ENCODE measurements at regions not wholly inside any gene's neighbourhood (a gene's known extent, or its start where the extent isn't known, plus 50 kb on each side); places are given as distances from the start of the nearest gene placed in this dataset.

DNA sequence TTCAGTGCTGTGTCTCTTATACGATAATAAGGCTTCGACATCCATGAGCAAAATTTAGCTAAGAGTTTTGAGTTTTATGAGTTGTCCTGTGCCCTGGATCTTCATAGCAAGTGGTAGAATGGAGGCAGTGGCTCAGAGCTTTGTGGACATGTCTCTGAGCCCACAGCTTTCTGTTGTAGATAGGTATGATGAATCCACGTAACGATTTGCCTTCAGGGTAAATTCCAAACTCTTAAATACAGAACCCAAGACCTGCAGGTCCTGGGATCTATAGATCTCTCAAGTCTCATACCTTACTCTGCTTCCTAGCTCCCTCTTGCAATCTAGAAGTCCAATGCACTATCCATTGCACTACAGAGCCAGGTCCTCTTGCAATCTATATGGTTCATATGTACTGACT, 59.5 kb upstream of the TLE4 start:
- H3K9me3 Mint-ChIP-seq: peaks cover 0 to 3% (median 1%) of the 10 kb centered on the region in 7 donors
- Histone ChIP-seq H4K20me1 (ENCODE audit: insufficient read depth, low read length) (no peaks in the 10 kb centered on the region), H3K27ac (ENCODE audit: low read depth in 1 of 2, low read length in 2 of 2) (no peak overlapping the region), H3K27me3 (ENCODE audit: control insufficient read depth in 2 of 2, insufficient read depth in 2 of 2, low read length in 2 of 2) (no peaks in the 10 kb centered on the region), H3K9me3 (replicated peaks in 1 of 2; ENCODE audit: control insufficient read depth in 1 of 2, insufficient read depth in 1 of 2, low read length in 2 of 2) (no peaks in the 10 kb centered on the region), H3K79me2 (ENCODE audit: insufficient read depth, low read length) (no peaks in the 10 kb centered on the region), H3K9ac (ENCODE audit: insufficient read depth, low read length, poor library complexity, severe bottlenecking) (no peak overlapping the region), H3K36me3 (replicated peaks in 1 of 2; ENCODE audit: control insufficient read depth in 1 of 2, insufficient read depth in 2 of 2, low read length in 2 of 2) (no peaks in the 10 kb centered on the region), H3K4me1 (ENCODE audit: control insufficient read depth in 1 of 2, insufficient read depth in 2 of 2, low read length in 2 of 2) (no peaks in the 10 kb centered on the region), H3K4me2 (replicated peaks; ENCODE audit: extremely low read depth, low read length, poor library complexity, severe bottlenecking) (no peak overlapping the region), H3K4me3 (replicated peaks in 1 of 3; ENCODE audit: low read depth in 2 of 3, low read length in 3 of 3) (no peak overlapping the region), H2AFZ (ENCODE audit: insufficient read depth, low read depth, low read length, poor library complexity, severe bottlenecking) (no peak overlapping the region)
- TF ChIP-seq, protein P1, sequence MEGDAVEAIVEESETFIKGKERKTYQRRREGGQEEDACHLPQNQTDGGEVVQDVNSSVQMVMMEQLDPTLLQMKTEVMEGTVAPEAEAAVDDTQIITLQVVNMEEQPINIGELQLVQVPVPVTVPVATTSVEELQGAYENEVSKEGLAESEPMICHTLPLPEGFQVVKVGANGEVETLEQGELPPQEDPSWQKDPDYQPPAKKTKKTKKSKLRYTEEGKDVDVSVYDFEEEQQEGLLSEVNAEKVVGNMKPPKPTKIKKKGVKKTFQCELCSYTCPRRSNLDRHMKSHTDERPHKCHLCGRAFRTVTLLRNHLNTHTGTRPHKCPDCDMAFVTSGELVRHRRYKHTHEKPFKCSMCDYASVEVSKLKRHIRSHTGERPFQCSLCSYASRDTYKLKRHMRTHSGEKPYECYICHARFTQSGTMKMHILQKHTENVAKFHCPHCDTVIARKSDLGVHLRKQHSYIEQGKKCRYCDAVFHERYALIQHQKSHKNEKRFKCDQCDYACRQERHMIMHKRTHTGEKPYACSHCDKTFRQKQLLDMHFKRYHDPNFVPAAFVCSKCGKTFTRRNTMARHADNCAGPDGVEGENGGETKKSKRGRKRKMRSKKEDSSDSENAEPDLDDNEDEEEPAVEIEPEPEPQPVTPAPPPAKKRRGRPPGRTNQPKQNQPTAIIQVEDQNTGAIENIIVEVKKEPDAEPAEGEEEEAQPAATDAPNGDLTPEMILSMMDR (IDR thresholded peaks at IDR 0.05): no peak
- H3K4me3 Mint-ChIP-seq: no peak overlapping the region
- no peak for DNase-seq
- peaks cover 0 to 2% (median 0%) of the 10 kb centered on the region in 3 donors for H3K27me3 Mint-ChIP-seq (ENCODE audit: low read depth in 3 of 3)
- intact Hi-C loops (cut with micrococcal nuclease): no loop called here
- H3K4me1 Mint-ChIP-seq: no peaks in the 10 kb centered on the region
- 80% methylated on average over 2 of the region's 4 CpGs for WGBS (ENCODE audit: insufficient coverage)
- H3K36me3 Mint-ChIP-seq: no peaks in the 10 kb centered on the region
- no peak overlapping the region for H3K27ac Mint-ChIP-seq

Measured in CD14-positive monocyte (primary cell).